ENCODE measurements at regions not wholly inside any gene's neighbourhood (a gene's known extent, or its start where the extent isn't known, plus 50 kb on each side); places are given as distances from the start of the nearest gene placed in this dataset.

GRCh38 chr12:24709216-24709615, 239.7 kb downstream of the BCAT1 start:
- no peak for TF ChIP-seq POLR2A (IDR thresholded peaks at IDR 0.05; ENCODE audit: low read depth, low read length)
- TF ChIP-seq POLR2AphosphoS5 (IDR thresholded peaks at IDR 0.05; ENCODE audit: low read depth, low read length) = no peak
- TF ChIP-seq TAF1 (IDR thresholded peaks at IDR 0.05; ENCODE audit: borderline replicate concordance, low read depth, low read length) = no peak

Data from GM12892 (cell line).